Dendritic cell treated with granulocyte-macrophage colony-stimulating factor and Interleukin-4, amounts not matched to agents 40 ng/mL and 50 ng/mL, for 4 days (primary cell): ENCODE measurements at regions not wholly inside any gene's neighbourhood (a gene's known extent, or its start where the extent isn't known, plus 50 kb on each side); places are given as distances from the start of the nearest gene placed in this dataset.

Experiments
- H3K27ac Mint-ChIP-seq: one replicate; pipeline ENCODE4 v1.8.0; 2022; ENCODE audit warnings: mild to moderate bottlenecking, mixed read lengths
- H3K27me3 Mint-ChIP-seq: one replicate; pipeline ENCODE4 v1.8.0; 2022; ENCODE audit warnings: mild to moderate bottlenecking, mixed read lengths
- H3K36me3 Mint-ChIP-seq: one replicate; pipeline ENCODE4 v1.8.0; 2022; ENCODE audit warnings: low read depth, mixed read lengths
- H3K4me1 Mint-ChIP-seq: one replicate; pipeline ENCODE4 v1.8.0; 2022; ENCODE audit warnings: low read depth, mixed read lengths
- H3K4me3 Mint-ChIP-seq: one replicate; pipeline ENCODE4 v1.8.0; 2022; ENCODE audit warnings: mild to moderate bottlenecking, moderate library complexity, mixed read lengths
- H3K9me3 Mint-ChIP-seq: one replicate; pipeline ENCODE4 v1.8.0; 2022; ENCODE audit warnings: mixed read lengths
- intact Hi-C: fragments of 100-400 bp; cut with micrococcal nuclease; formaldehyde crosslinking; loops from one replicate; pipeline ENCODE4 v1.15.0; 2022

- peaks cover 2% of the 10 kb centered on the region for H3K27me3 Mint-ChIP-seq
- no peak overlapping the region for H3K4me3 Mint-ChIP-seq
- H3K9me3 Mint-ChIP-seq: no peaks in the 10 kb centered on the region
- H3K27ac Mint-ChIP-seq: no peak overlapping the region
- H3K4me1 Mint-ChIP-seq: no peaks in the 10 kb centered on the region
- H3K36me3 Mint-ChIP-seq: no peaks in the 10 kb centered on the region
- intact Hi-C loops: no loop called here
These were observed 341.2 kb upstream of the MYT1L start for GRCh38 chr2:2672249-2672648.

GRCh38 chr2:2671826-2672225, 340.8 kb upstream of the MYT1L start:
- H3K4me1 Mint-ChIP-seq: no peaks in the 10 kb centered on the region
- H3K4me3 Mint-ChIP-seq: no peak overlapping the region
- no peaks in the 10 kb centered on the region for H3K36me3 Mint-ChIP-seq
- peaks cover 2% of the 10 kb centered on the region for H3K27me3 Mint-ChIP-seq
- intact Hi-C loops: no loop called here
- H3K9me3 Mint-ChIP-seq: no peaks in the 10 kb centered on the region
- H3K27ac Mint-ChIP-seq: no peak overlapping the region

- Mint-ChIP-seq H3K4me1 (no peaks in the 10 kb centered on the region), H3K36me3 (no peaks in the 10 kb centered on the region), H3K27ac (no peak overlapping the region), H3K9me3 (no peaks in the 10 kb centered on the region), H3K27me3 (peaks cover 2% of the 10 kb centered on the region), H3K4me3 (no peak overlapping the region)
- intact Hi-C loops: no loop called here
These were observed 338.2 kb upstream of the MYT1L start for GRCh38 chr2:2669316-2669715.

- Mint-ChIP-seq H3K4me1 (no peaks in the 10 kb centered on the region), H3K9me3 (no peaks in the 10 kb centered on the region), H3K4me3 (no peak overlapping the region), H3K36me3 (no peaks in the 10 kb centered on the region), H3K27ac (no peak overlapping the region), H3K27me3 (peaks cover 2% of the 10 kb centered on the region)
- intact Hi-C loops: no loop called here
These were observed 337.7 kb upstream of the MYT1L start for GRCh38 chr2:2668681-2669265.

- H3K4me3 Mint-ChIP-seq: no peak overlapping the region
- H3K36me3 Mint-ChIP-seq: no peaks in the 10 kb centered on the region
- no peaks in the 10 kb centered on the region for H3K9me3 Mint-ChIP-seq
- no peaks in the 10 kb centered on the region for H3K4me1 Mint-ChIP-seq
- intact Hi-C loops: no loop called here
- H3K27ac Mint-ChIP-seq: no peak overlapping the region
- H3K27me3 Mint-ChIP-seq: peaks cover 2% of the 10 kb centered on the region
These were observed 336.6 kb upstream of the MYT1L start for GRCh38 chr2:2667690-2668089.

GRCh38 chr2:2665834-2666133, 334.7 kb upstream of the MYT1L start:
- Mint-ChIP-seq H3K27me3 (no peaks in the 10 kb centered on the region), H3K27ac (no peak overlapping the region), H3K4me3 (no peak overlapping the region), H3K36me3 (no peaks in the 10 kb centered on the region), H3K4me1 (no peaks in the 10 kb centered on the region), H3K9me3 (no peaks in the 10 kb centered on the region)
- intact Hi-C loops: no loop called here

GRCh38 chr2:2664989-2665833, 334.1 kb upstream of the MYT1L start:
- intact Hi-C loops: no loop called here
- no peaks in the 10 kb centered on the region for H3K27me3 Mint-ChIP-seq
- no peaks in the 10 kb centered on the region for H3K36me3 Mint-ChIP-seq

GRCh38 chr2:2663401-2664036, 332.4 kb upstream of the MYT1L start:
- Mint-ChIP-seq H3K27ac (no peak overlapping the region), H3K36me3 (no peaks in the 10 kb centered on the region), H3K4me1 (no peaks in the 10 kb centered on the region), H3K27me3 (no peaks in the 10 kb centered on the region), H3K4me3 (no peak overlapping the region), H3K9me3 (peaks cover 6% of the 10 kb centered on the region)
- intact Hi-C loops: no loop called here

More at GRCh38 chr2:2664989-2665833, 334.1 kb upstream of the MYT1L start:
- no peak overlapping the region for H3K27ac Mint-ChIP-seq
- H3K4me1 Mint-ChIP-seq: no peaks in the 10 kb centered on the region
- no peaks in the 10 kb centered on the region for H3K9me3 Mint-ChIP-seq
- H3K4me3 Mint-ChIP-seq: no peak overlapping the region

- Mint-ChIP-seq H3K4me1 (no peaks in the 10 kb centered on the region), H3K27ac (no peak overlapping the region), H3K9me3 (peaks cover 12% of the 10 kb centered on the region), H3K36me3 (no peaks in the 10 kb centered on the region), H3K27me3 (no peaks in the 10 kb centered on the region), H3K4me3 (no peak overlapping the region)
- intact Hi-C loops: no loop called here
These were observed 331.8 kb upstream of the MYT1L start for GRCh38 chr2:2662847-2663356.

GRCh38 chr2:2662037-2662846, 331.2 kb upstream of the MYT1L start:
- H3K27me3 Mint-ChIP-seq: no peaks in the 10 kb centered on the region
- H3K27ac Mint-ChIP-seq: no peak overlapping the region
- no peaks in the 10 kb centered on the region for H3K36me3 Mint-ChIP-seq
- H3K4me1 Mint-ChIP-seq: no peaks in the 10 kb centered on the region
- H3K4me3 Mint-ChIP-seq: no peak overlapping the region
- intact Hi-C loops: no loop called here
- H3K9me3 Mint-ChIP-seq: peaks cover 12% of the 10 kb centered on the region

- intact Hi-C loops: no loop called here
These were observed 329.8 kb upstream of the MYT1L start for GRCh38 chr2:2660789-2661355.

GRCh38 chr2:2657121-2657962, 326.3 kb upstream of the MYT1L start:
- intact Hi-C loops: no loop called here
- Mint-ChIP-seq H3K27me3 (peaks cover 5% of the 10 kb centered on the region), H3K4me1 (no peaks in the 10 kb centered on the region), H3K9me3 (peaks cover 12% of the 10 kb centered on the region), H3K36me3 (no peaks in the 10 kb centered on the region), H3K27ac (no peak overlapping the region), H3K4me3 (no peak overlapping the region)

More at GRCh38 chr2:2660789-2661355, 329.8 kb upstream of the MYT1L start:
- Mint-ChIP-seq H3K27ac (no peak overlapping the region), H3K4me1 (no peaks in the 10 kb centered on the region), H3K9me3 (peaks cover 12% of the 10 kb centered on the region), H3K36me3 (no peaks in the 10 kb centered on the region), H3K4me3 (no peak overlapping the region), H3K27me3 (peaks cover 5% of the 10 kb centered on the region)
